Activated gamma-delta T cell treated with Interleukin-2 at 50 U/mL for 16 hours (primary cell): ENCODE measurements at regions not wholly inside any gene's neighbourhood (a gene's known extent, or its start where the extent isn't known, plus 50 kb on each side); places are given as distances from the start of the nearest gene placed in this dataset.

Source experiments
- DNase-seq: peaks from one replicate; pipeline ENCODE4 v3.0.0-alpha.2; 2020

GRCh38 chrX:39189431-39189830 is 388.2 kb downstream of the MID1IP1 start:
- DNase-seq: no peak

- no peak for DNase-seq
Measured at GRCh38 chrX:39194673-39195072, 393.4 kb downstream of the MID1IP1 start.

DNA sequence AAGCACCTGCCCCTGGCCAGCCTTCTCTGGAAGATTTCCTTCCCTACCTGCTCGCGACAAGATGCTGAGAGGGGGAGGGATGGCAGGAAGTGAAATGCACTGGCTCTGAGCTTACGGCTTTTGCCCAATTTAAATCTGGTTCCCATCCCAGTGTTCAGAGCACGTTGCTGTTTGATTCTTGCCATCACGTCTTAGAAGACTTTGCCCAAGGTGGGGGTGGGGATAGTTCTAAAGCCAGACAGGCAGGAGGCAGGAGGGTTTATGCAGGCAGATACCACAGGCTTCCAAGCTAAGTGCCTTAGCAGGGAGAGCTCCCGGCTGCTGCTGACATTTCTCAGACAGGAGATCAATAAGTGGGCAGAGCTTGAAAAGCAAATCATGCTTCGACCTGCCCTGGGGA is 393.9 kb downstream of the MID1IP1 start:
- DNase-seq: no peak

GRCh38 chrX:39196192-39197102 is 395.2 kb downstream of the MID1IP1 start:
- peak; percentile 13 for DNase-seq

GRCh38 chrX:39199429-39199828 is 398.2 kb downstream of the MID1IP1 start:
- DNase-seq: no peak

DNA sequence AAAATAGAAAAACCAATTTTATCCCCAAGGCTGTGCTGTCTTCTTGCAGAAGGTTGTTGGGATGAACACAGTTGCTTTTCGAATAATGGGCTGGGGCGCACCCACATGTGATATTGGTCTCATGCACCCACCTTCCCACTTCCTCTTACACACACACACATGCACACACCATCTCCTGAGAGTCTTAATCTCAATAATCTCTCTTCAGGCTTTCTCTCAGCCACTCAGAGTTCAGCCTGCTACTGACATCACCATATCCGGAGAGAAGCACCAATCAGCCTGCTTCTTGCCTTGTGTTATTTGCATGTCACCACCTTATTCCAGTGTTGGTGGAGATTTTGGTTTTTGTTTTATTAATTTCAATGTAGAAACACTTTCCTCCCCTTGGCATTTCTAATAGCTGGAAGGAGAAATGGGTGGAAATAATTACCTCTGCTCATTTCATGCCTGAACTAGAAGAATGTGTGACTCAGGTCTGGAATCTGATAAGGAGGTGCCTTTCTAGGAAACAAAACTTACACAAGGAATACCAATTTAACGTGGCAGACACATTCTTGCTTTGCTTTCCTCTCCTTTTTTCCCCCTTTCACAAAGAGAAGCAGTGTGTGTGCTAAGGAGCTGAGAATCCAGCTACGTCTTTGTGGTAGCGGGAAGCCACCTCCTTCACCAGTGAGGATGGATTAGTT is 400.2 kb downstream of the MID1IP1 start:
- no peak for DNase-seq

DNA sequence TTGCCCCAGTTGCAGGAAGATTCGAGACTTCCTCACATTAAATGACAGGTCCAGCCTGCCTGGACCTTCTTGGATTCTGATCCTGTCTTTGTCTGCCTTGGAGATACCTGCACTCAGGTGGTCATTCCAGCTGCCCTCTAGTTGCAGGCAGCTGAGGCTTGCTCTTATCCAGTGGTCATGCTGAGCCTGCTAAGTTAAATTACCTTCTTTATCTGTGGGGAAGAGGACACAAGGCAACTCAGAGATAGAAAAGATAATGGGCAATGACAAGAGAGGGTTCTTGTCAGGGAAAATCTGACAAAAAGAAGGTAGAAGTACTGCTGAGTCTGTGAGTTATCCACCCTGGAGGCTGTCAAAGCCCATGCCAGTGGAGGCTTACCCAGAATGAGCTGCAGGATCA is 401.4 kb downstream of the MID1IP1 start:
- DNase-seq: no peak

- no peak for DNase-seq
Measured at GRCh38 chrX:39203427-39203826, 402.2 kb downstream of the MID1IP1 start.

DNA sequence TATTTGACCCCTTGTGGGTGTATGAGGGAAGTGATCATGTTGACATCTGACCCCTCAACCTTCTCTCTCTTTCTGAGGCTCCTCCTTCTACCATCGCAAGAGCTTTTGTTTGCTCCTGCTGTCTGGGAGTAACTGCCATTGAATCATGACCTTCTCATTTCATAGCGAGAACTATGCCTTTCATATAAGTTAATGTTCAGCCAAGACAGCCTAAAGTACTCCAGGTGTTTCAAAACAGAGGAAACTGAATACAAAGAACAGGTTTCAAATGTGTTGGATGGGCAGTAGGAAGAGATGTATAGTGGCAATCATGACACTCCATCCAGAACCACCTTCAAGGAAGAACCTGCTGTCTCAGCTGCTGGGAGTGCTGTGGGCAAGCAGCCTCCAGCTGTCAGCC is 403.1 kb downstream of the MID1IP1 start:
- no peak for DNase-seq

DNA sequence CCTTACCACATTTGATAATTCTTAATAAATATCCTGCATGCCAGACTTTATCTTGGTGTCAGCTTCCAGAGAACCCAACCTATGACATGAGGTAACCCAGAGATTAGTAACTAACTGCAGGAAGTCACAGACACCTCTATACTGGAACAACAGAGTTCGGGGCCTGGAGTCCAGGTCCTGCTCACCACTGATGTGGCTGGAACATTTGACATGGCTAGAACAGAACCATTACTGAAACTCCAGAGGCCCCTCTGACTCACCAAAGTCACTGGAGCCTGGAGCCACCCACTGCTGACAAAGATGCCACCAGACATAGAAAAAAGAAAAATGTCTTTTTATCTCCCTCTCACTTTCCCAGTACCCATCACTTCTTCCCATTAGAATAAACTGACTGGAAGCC is 403.7 kb downstream of the MID1IP1 start:
- DNase-seq: no peak

DNA sequence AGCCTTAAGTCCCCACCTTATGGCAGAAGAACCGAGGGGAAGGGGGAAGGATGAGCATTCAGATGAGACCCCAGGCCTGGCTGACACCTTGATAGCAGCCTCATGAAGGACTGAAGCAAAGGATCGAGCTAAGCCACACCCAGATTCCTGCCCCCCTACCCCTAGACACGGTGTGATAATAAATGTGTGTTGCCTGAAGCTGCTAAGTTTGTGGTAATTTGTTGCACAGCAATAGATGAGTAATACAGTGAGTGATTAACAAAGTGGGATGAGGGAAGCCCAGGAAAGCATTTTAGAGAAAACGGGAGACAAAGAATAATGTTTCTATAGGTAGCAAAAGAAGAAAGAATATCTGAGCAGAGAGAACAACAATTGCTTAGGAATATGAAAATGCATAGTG is 404.2 kb downstream of the MID1IP1 start:
- DNase-seq: no peak

DNA sequence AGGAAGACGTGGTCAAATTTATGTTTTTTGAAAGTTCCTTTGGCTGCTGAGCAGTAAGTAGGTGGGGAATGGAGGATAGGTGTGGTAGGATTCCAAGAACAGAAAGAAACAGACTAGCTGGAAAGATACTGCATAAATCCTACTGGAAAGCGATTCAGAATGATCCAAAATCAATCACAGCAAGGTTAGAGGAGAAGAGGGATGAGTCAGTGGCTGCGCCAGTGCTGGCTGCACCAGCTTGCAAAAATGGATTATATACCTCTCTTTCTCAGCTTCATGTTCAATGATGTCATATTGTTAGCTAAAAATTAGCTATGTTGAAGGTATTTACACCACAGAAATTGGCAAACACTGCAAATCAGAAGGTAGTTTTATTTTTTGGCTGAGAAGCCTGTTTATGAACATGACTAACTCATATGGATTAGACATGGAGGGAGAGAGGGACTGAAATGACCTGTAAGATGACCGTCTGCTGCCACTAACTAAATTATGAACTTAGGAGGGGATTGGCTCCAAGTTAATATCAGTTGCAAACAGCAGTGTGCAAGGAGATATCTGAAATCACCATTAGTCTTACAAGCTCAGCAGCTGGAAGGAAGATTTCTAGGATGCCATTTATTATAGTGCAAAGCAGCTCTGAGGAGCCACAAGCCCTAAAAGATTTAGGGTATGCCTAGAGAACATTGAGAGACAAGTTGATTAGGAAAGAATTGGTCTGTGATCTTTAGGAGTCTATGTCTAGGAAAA is 405.3 kb downstream of the MID1IP1 start:
- DNase-seq: no peak

DNA sequence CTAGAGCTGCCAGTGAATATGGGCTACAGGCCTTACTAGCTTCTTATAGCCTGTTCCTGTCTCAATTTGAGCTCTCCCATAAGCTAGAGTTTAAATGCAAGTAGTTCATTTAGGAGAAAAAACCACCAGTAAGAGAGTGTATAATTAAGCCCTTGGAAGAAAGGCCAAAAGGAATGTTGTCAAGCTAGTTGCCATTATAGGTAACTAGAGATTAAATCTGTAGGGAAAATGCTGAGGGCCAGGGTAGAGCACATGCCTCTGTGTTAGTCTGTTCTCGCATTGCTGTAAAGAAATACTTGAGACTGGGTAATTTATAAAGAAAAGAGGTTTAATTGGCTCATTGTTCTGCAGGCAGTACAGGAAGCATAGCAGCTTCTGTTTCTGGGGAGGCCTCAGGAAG is 410.2 kb downstream of the MID1IP1 start:
- no peak for DNase-seq

GRCh38 chrX:39212456-39212855 is 411.2 kb downstream of the MID1IP1 start:
- no peak for DNase-seq

DNA sequence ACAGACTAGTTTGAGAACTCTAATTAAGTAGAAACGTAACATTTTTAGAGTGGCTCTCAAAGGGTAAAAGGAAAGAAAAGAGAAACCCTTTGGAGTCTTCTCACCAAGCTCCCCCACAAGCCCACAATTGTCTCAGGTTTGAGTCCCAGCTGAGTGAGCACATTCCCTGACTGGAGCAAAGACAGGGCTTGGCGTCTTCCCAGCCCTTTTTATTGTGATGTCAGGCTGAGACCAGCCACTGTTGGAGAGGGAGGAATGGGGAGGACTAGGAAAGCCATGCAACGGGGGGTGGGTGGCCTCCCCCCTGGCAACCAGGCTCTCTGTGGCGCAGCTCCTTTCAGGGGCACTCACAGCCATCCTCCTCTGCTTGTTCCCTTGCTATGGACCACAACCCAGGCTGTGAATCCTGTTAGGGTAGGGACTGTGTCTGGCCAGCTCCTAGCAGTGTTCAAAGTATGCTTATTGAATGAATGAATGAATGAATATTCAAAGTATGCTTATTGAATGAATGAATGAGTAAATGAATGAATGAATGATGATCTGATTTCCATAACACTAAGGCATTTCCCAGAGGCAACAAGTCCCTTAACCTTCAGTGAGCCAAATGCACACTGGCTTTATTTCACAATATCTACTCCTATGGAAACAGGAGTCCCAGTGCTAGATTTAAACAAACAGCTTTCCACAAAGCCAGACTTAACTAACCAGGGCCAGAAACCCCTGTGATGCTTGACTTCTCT is 413.3 kb downstream of the MID1IP1 start:
- no peak for DNase-seq

DNA sequence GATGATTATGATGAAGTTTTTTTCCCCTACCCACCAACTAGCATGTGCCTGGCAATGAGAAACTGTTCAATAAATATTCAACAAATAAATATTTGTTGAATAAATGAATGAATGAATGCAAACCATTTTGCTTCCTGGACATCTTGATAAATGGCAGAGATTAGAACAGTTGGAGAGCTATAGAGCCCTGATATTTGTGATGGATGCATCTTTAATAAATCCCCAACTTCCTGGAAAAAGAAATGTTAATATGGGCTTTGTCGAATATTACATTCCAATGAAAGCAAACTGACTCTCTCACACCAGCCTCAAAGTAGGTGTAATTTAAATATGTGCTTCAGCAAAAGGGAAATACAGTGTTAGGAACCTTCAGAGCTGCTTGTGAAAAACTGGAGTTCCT is 419.7 kb downstream of the MID1IP1 start:
- DNase-seq: no peak

GRCh38 chrX:39222346-39223113 is 421.3 kb downstream of the MID1IP1 start:
- no peak for DNase-seq

- DNase-seq: no peak
Measured at GRCh38 chrX:39226251-39226650, 425.0 kb downstream of the MID1IP1 start.

- no peak for DNase-seq
Measured at GRCh38 chrX:39227371-39227770, 426.1 kb downstream of the MID1IP1 start.

- no peak for DNase-seq
Measured at GRCh38 chrX:39238006-39238405, 436.7 kb downstream of the MID1IP1 start.

GRCh38 chrX:39242187-39242586 is 440.9 kb downstream of the MID1IP1 start:
- DNase-seq: no peak

- no peak for DNase-seq
Measured at GRCh38 chrX:39244147-39244546, 442.9 kb downstream of the MID1IP1 start.
